LNCaP clone FGC (cell line): ENCODE measurements at regions not wholly inside any gene's neighbourhood (a gene's known extent, or its start where the extent isn't known, plus 50 kb on each side); places are given as distances from the start of the nearest gene placed in this dataset.
"Not testable (repeated sequence)": the region's sequence is repeated elsewhere in the genome, so short reads cannot be mapped to it uniquely, and the experiment has no call there.

Experiments
- DNase-seq: peaks from one replicate; pipeline ENCODE4 v3.0.0-alpha.2; 2011; ENCODE audit warnings: low read depth
- H3K4me3 ChIP-seq: 2 replicates; pipeline ENCODE4 v1.5.1; 2011; ENCODE audit warnings: mild to moderate bottlenecking, low read depth, low read length, control low read depth
- CTCF ChIP-seq: IDR thresholded peaks from 2 replicates; pipeline ENCODE4 v1.5.1; 2012; ENCODE audit warnings: mild to moderate bottlenecking; ENCODE audit not compliant: control insufficient read depth, insufficient read depth; ENCODE audit errors: extremely low read depth

GRCh38 chr1:172940174-172940855 is 110.4 kb downstream of the TNFSF18 start:
- no peak for TF ChIP-seq CTCF
- no peak for DNase-seq
- no peak overlapping the region for H3K4me3 ChIP-seq

GRCh38 chr1:172941471-172941870 is 109.3 kb downstream of the TNFSF18 start:
- no peak for TF ChIP-seq CTCF
- DNase-seq, result no peak
- no peak overlapping the region for H3K4me3 ChIP-seq

- H3K4me3 ChIP-seq, result no peak overlapping the region
- no peak for TF ChIP-seq CTCF
- DNase-seq, result no peak
Measured at GRCh38 chr1:172941945-172942344, 108.8 kb downstream of the TNFSF18 start.

GRCh38 chr1:172943138-172943537 is 107.6 kb downstream of the TNFSF18 start:
- DNase-seq, H3K4me3 ChIP-seq: not testable (repeated sequence)

- no peak overlapping the region for H3K4me3 ChIP-seq
- TF ChIP-seq CTCF, result no peak
- no peak for DNase-seq
Measured at GRCh38 chr1:172944931-172945330, 105.8 kb downstream of the TNFSF18 start.

GRCh38 chr1:172946814-172947507 is 103.8 kb downstream of the TNFSF18 start:
- no peak for DNase-seq
- H3K4me3 ChIP-seq, result no peak overlapping the region
- TF ChIP-seq CTCF, result no peak

- no peak for DNase-seq
- no peak overlapping the region for H3K4me3 ChIP-seq
- TF ChIP-seq CTCF, result no peak
Measured at GRCh38 chr1:172948457-172948856, 102.3 kb downstream of the TNFSF18 start.
